ENCODE measurements at regions not wholly inside any gene's neighbourhood (a gene's known extent, or its start where the extent isn't known, plus 50 kb on each side); places are given as distances from the start of the nearest gene placed in this dataset.

DNA sequence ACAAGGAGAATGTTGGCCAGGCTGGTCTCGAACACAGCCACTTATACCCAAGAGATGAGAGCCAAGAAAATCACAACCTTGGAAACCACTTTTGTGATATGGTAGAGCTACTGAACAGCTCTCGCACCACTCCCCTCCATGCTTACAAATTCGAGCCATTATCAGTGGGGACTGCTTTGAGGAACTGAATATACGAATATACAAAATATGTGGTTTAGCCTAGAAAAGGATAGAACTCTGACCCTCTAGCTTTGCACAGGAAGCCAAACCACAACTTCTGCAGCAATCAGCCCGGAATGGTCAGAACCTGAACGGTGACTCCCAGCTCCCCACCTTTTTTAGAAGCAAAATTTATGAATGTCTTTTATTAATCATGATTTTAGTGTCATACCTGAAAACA, 129.8 kb upstream of the TMEM132C start:
- H3K4me3 ChIP-seq (ENCODE audit: low read depth, low read length) = no peak overlapping the region
- TF ChIP-seq, protein P1, sequence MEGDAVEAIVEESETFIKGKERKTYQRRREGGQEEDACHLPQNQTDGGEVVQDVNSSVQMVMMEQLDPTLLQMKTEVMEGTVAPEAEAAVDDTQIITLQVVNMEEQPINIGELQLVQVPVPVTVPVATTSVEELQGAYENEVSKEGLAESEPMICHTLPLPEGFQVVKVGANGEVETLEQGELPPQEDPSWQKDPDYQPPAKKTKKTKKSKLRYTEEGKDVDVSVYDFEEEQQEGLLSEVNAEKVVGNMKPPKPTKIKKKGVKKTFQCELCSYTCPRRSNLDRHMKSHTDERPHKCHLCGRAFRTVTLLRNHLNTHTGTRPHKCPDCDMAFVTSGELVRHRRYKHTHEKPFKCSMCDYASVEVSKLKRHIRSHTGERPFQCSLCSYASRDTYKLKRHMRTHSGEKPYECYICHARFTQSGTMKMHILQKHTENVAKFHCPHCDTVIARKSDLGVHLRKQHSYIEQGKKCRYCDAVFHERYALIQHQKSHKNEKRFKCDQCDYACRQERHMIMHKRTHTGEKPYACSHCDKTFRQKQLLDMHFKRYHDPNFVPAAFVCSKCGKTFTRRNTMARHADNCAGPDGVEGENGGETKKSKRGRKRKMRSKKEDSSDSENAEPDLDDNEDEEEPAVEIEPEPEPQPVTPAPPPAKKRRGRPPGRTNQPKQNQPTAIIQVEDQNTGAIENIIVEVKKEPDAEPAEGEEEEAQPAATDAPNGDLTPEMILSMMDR (conservative IDR thresholded peaks at IDR 0.05; ENCODE audit: low read depth, low read length) = no peak
- DNase-seq (ENCODE audit: low read depth) = no peak

DNA sequence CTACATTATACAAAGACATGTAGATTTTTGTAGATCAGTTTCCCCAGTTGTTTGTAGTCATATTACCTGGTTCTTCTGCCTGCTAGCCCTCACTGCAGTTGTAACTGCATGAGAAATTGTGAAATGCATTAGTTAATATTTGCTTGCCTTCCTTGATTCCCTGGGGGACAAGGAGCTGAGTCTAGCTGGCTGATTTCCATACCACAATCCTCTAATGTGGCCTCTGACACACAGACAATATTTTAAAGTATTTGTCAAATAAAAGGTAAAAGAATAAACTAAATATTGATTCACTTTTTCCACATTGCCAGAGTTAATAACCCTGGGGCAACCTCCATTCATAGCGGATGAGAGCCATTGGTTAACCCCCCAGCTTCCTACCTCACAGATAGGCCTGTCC, 128.8 kb upstream of the TMEM132C start:
- TF ChIP-seq, protein P1 (conservative IDR thresholded peaks at IDR 0.05; ENCODE audit: low read depth, low read length) = no peak
- no peak for DNase-seq (ENCODE audit: low read depth)
- H3K4me3 ChIP-seq (ENCODE audit: low read depth, low read length) = no peak overlapping the region

DNA sequence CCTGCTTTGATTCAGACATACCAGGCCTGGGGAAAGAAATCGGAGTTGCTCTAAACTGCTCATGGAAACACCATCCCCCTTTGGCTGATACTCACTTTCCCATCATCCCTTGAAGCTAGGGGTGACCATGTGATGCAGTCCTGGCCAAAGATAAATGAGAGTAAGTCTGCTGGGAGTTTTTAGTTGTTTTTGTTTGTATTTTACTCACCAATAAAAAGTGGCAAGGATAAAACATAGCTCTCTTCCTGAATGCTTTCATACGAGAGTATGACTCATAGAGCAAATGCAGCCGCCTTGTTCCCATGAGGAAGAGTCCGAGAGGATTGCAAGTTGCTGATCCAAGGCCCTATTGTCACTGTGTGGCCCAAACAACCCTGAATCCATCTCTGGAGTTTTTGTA, 126.4 kb upstream of the TMEM132C start:
- no peak for DNase-seq (ENCODE audit: low read depth)
- H3K4me3 ChIP-seq (ENCODE audit: low read depth, low read length) = no peak overlapping the region
- TF ChIP-seq, protein P1 (conservative IDR thresholded peaks at IDR 0.05; ENCODE audit: low read depth, low read length) = no peak

DNA sequence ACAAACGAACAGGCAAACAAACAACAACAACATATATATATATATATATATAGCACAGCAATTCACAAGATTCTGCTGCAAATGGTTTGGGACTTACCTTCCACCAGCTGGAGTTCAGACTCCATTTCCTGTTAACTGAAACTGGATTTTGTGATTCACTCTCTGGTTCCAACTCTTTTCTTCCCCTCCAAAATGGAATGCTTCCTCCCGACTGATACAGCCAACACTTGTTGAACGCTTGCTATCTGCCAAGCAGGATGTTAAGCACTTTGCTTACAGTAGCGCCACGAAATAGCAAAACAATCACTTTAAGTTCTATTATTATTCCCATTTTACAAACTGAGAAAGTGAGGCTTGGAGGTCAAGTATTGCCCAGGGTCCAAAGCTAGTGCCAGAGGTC, 116.0 kb upstream of the TMEM132C start:
- H3K4me3 ChIP-seq (ENCODE audit: low read depth, low read length) = no peak overlapping the region
- DNase-seq (ENCODE audit: low read depth) = no peak
- TF ChIP-seq, protein P1 (conservative IDR thresholded peaks at IDR 0.05; ENCODE audit: low read depth, low read length) = no peak

DNA sequence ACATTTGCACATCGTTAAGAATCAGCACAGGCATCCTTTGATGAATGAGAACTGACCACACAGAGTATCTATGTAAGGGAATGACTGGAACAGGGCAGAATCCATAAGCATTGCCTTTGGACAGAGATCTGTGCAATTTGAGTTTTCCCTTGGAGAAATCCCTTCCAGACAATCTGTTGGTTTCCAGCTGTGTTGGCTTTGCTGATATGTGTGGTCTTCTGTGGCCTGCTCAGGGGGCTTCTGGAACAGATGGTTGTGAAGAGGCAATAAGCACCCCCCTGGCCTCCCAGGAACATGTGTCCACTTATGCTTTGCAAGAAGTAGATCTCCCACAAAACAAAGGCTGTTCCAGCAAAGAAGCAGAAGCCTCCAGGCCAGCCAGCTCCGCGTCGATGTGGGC, 111.4 kb upstream of the TMEM132C start:
- TF ChIP-seq, protein P1 (conservative IDR thresholded peaks at IDR 0.05; ENCODE audit: low read depth, low read length) = no peak
- no peak overlapping the region for H3K4me3 ChIP-seq (ENCODE audit: low read depth, low read length)
- no peak for DNase-seq (ENCODE audit: low read depth)

DNA sequence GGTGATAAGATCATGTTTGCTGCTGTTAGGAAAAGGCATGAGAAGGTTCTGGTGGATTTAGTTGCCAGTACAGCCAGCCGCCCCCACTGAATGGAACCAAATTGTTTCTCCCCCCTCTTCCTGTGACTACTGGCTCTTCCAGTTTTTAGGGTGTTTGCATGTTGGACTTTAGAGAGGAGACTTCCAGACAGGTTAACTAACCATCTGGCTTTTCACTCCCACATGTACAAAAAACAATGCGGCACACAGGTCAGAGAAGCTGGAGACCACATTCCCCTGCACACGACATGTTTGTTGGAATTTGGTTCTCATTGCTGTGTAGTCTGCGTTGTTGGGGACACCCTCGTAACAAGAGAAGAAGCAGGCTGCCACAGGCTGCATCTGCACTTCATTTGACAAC, 103.9 kb upstream of the TMEM132C start:
- no peak overlapping the region for H3K4me3 ChIP-seq (ENCODE audit: low read depth, low read length)
- no peak for DNase-seq (ENCODE audit: low read depth)
- TF ChIP-seq, protein P1 (conservative IDR thresholded peaks at IDR 0.05; ENCODE audit: low read depth, low read length) = no peak

DNA sequence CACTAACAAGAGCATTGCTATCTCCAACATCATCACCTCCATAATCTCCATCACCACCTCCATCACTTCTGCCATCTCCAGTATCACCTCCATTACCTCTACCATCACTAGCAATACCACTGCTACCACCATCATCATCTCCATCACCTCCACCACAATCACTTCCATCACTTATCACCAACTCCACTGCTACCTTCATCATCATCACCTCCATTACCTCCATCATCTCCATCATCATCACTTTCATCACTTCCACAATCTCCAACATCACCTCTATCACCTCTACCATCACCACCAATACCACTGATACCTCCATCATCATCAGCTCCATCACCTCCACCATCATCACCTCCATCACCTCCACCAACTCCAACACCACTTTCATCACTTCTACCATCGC, 102.4 kb upstream of the TMEM132C start:
- no peak for DNase-seq (ENCODE audit: low read depth)
- H3K4me3 ChIP-seq (ENCODE audit: low read depth, low read length) = no peak overlapping the region
- TF ChIP-seq, protein P1 (conservative IDR thresholded peaks at IDR 0.05; ENCODE audit: low read depth, low read length) = no peak
